Activated gamma-delta T cell treated with Interleukin-2 at 50 U/mL for 16 hours (primary cell): ENCODE measurements at regions not wholly inside any gene's neighbourhood (a gene's known extent, or its start where the extent isn't known, plus 50 kb on each side); places are given as distances from the start of the nearest gene placed in this dataset.

Experiments
- DNase-seq: peaks from one replicate; pipeline ENCODE4 v3.0.0-alpha.2; 2020

GRCh38 chrX:39519566-39520301 is 578.0 kb downstream of the BCOR start:
- no peak for DNase-seq

GRCh38 chrX:39525758-39526157 is 572.0 kb downstream of the BCOR start:
- DNase-seq, result no peak

GRCh38 chrX:39527025-39527424 is 570.7 kb downstream of the BCOR start:
- no peak for DNase-seq

- DNase-seq, result no peak
These were observed 569.4 kb downstream of the BCOR start for GRCh38 chrX:39528161-39528916.

- DNase-seq, result no peak
These were observed 565.0 kb downstream of the BCOR start for GRCh38 chrX:39532761-39533160.

GRCh38 chrX:39534949-39535348 is 562.8 kb downstream of the BCOR start:
- no peak for DNase-seq

- no peak for DNase-seq
These were observed 561.5 kb downstream of the BCOR start for GRCh38 chrX:39536211-39536610.

DNA sequence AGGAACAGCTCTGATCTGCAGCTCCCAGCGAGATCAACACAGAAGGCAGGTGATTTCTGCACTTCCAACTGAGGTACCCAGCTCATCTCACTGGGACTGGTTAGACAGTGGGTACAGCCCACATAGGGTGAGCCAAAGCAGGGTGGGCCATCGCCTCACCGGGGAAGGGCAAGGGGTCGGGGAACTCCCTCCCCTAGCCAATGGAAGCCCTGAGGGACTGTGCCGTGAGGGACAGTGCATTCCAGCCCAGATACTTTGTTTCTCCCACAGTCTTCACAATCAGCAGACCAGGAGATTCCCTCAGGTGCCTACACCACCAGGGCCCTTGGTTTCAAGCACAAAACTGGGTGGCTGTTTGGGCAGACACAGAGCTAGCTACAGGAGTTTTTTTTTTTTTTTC is 555.9 kb downstream of the BCOR start:
- DNase-seq, result no peak

DNA sequence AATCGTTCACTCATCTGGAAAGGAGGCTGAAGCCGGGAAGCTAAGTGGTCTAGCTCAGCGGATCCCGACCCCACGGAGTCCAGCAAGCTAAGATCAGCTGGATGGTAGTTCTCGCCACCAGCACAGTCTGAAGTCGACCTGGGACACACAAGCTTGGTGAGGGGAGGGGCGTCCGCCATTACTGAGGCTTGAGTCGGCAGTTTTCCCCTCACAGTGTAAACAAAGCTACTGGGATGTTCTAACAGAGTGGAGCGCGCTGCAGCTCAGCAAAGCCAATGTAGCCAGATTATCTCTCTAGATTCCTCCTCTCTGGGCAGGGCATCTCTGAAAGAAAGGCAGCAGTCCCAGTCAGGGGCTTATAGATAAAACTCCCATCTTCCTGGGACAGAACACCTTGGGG is 555.4 kb downstream of the BCOR start:
- no peak for DNase-seq

DNA sequence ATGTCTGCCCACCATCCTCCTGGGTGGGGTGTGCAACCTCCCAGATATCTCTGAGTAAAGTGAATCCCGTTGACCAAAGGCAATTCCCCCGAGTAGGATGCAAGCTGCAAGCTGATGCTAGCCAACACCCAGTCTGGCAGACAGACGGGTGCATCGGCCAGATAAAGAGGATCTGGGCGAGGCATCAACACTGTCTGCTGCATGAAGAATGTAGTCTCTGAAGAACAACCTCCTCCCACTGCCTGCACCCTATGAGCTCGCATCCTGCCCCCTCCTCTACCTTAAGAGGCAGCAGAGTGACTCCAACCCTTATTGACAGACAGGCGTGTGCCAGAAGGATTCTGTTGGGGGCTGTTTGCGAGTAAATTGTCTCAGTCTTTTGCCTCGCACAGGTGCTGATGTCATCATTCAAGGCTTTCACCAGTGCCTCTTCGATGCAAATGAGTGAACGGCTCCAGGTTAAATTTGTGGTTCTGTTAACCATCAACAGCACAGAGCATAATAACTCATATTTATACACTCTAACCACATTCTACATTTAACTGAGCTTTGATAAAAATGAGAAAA is 546.9 kb downstream of the BCOR start:
- DNase-seq, result no peak

DNA sequence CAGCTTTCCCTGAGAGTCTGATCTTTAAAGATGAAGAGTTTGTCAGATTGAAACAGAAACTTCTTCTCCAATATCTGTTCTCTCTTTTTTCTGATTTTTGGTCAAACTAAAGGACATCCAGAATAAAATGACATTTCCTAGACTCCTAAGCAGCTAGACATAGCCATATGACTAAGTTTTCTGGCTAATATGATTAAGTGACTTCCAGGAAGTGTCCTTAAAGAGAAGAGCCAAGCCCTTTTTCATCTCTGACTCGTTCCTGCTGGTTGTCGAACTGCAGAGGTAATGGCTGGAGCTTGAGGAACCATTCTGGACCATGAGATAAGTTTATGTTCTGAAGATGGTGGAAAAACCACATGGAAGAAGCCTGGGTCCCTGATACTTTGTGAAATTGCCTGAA is 546.0 kb downstream of the BCOR start:
- no peak for DNase-seq

DNA sequence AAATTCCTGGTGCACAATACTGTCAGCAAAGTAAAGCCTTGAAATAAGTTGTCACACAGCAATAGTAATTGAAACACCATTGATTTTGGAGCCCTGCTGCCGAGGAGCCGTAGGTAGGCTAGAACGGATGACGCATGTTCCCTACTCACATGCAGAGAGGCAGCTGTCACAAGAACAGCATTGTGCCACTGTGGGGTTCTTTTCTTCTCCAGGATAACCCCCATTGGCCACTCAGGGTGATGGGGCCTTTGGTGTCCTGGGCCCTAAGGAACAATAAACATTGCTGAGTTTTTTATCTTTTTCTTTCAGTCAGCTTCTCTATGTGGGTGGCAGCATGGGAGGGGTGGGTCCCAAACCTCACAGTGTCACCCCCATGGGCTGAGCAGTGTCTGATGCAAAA is 542.3 kb downstream of the BCOR start:
- no peak for DNase-seq

DNA sequence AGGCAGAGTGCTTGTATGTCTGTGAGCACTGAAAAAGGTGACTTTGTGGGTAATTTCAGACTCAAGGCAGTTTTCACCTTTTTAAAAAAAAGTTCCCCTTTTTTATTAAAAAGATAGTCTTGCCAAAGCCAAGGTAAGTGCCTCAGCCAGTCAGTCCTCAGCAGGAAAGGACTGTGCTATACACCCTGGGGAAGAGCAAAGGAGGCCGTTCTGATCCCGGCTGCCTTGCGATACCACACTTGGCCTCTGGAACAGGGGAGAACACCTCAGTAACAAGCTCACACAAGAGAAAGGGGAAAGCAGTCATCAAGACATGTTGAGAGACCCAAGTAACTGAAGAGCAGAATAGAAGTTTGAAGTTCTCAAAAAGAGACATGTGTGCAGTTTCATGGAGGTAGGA is 541.7 kb downstream of the BCOR start:
- DNase-seq, result no peak

- no peak for DNase-seq
These were observed 538.5 kb downstream of the BCOR start for GRCh38 chrX:39559229-39559628.

DNA sequence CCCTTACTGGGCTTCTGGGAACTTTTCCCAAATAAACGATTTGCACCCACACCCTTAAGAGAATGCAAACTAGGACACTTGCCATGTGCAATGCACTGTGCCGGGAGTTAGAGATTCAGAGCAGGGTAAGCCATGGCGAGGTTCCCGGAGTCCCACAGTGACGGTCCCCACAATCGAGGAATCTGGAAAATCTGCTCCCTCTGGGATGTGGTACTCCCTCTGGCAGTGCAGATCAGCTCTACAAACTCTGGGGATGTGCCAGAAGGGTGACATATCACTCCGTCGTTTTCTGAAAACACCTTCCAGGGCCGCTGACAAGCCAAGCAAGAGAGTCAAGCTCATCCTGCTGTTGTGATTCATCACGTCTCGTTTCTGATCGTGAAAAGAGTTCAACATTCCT is 537.5 kb downstream of the BCOR start:
- no peak for DNase-seq

DNA sequence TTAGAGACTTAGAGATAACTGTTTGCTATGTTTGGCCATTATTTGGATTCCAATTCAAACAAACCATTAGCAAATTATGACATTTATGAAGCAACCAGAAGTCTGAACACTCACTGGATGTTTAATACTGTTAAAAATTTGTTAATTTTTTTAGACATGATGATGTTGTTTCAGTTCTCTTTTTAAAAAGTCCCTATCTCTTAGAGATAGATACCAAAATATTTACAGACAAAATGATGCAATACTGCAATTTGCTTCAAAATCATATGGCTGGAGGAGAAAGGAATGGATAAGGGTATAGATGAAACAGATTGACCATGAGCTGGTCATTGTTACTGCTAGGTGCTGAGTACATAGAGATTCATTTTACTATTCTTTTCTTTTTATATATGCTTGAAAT is 534.6 kb downstream of the BCOR start:
- no peak for DNase-seq

DNA sequence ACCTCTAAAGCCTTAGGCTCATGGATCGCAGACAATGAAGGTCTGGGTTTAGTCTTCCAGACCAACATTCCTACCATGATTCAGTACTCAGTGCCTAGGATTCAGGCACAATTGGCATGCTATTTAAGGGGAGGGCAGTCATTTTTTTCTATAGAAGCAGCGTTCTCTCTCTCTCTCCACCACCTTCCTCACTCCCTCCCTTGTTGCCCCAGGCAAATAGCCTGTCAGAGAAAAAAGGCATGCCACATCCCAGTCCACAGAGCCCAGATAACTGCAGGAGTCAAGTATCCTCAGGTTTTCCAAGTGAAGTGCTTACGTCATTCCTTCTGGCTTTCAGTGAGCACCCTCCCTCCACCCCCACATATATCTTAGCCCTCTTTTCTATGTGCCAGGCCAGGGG is 533.0 kb downstream of the BCOR start:
- no peak for DNase-seq

GRCh38 chrX:39574178-39574577 is 523.6 kb downstream of the BCOR start:
- no peak for DNase-seq

GRCh38 chrX:39576041-39576872 is 521.5 kb downstream of the BCOR start:
- DNase-seq, result no peak

DNA sequence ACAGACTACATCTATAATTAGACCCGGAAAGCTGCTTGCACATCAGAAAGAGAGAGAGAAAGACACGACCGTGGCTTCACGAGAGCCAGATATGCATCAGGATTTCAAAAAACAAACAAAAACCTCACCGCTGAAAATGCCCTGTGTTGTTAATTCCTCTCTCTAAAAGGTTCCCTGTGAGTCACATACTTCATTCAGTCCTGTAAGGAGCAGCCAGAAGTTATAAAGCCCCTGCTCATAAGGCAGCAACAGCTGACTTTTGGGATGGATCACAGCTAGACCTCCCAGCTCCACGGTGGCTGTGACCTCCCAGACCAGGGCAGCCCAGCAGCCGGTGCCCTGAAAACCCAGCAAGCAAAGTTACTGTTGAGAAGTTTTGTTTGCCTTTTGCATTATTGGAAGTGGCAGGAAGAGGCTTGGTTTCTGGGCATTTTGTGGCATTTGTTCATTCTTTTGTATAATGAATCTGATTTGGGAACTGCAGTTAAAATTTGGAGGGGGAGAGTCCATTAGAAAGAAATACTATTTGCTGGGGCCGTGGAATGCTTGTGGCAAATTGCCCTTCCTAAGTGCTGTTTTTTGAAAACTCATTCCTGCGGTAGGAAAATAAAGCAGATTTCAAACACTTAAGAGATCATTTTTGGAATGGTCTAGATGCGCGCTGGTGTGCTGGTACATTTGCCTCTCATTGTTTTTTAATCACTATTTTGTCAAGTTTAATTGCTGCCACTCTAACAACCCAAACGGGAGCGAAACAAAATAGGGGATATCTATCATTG is 520.4 kb downstream of the BCOR start:
- no peak for DNase-seq

GRCh38 chrX:39577985-39578869 is 519.5 kb downstream of the BCOR start:
- peak; percentile 9 for DNase-seq

- no peak for DNase-seq
These were observed 517.7 kb downstream of the BCOR start for GRCh38 chrX:39580043-39580442.
